K562 (cell line): ENCODE measurements at regions not wholly inside any gene's neighbourhood (a gene's known extent, or its start where the extent isn't known, plus 50 kb on each side); places are given as distances from the start of the nearest gene placed in this dataset.

Source experiments
- HNRNPK ChIP-seq: fragments of 200-400 bp; formaldehyde crosslinking; IDR thresholded peaks from one replicate; pipeline ENCODE4 v1.6.1; 2018; ENCODE audit warnings: mild to moderate bottlenecking, low read depth, low read length; ENCODE audit not compliant: poor library complexity, severe bottlenecking
- MTA1 ChIP-seq: fragments of 450-650 bp; IDR thresholded peaks from 2 replicates; pipeline ENCODE4 v1.6.1; 2017; ENCODE audit warnings: borderline replicate concordance
- RAD21 ChIP-seq, 2 experiments: fragments of 250-450 bp in 1 of 2; fragments of 450-650 bp in 1 of 2; sonication (Bioruptor Pico) in 1 of 2; formaldehyde crosslinking in 1 of 2; IDR thresholded peaks in 1 of 2; conservative IDR thresholded peaks in 1 of 2; 2 replicates each; pipeline versions ENCODE4 v1.4.0 to v1.8.0; 2020 to 2022; ENCODE audit warnings: mild to moderate bottlenecking in 2 of 2, moderate library complexity in 1 of 2
- SETDB1 ChIP-seq: IDR thresholded peaks from one replicate; pipeline ENCODE4 v1.6.1; 2012; ENCODE audit warnings: low read length, control low read depth, inconsistent platforms
- SNIP1 ChIP-seq: fragments of 450-650 bp; IDR thresholded peaks from 2 replicates; pipeline ENCODE4 v1.7.1; 2017; ENCODE audit warnings: low read depth, mild to moderate bottlenecking
- ZC3H4 ChIP-seq: sonication (generic); formaldehyde crosslinking; IDR thresholded peaks from 2 replicates; pipeline ENCODE4 v1.9.0; 2021; ENCODE audit warnings: missing genetic modification reagents, borderline replicate concordance
- ZNF347 ChIP-seq: fragments of 450-650 bp; formaldehyde crosslinking; IDR thresholded peaks from 2 replicates; pipeline ENCODE4 v1.4.0; 2020; ENCODE audit warnings: low read depth, mild to moderate bottlenecking, moderate library complexity
- ZNF696 ChIP-seq: fragments of 250-450 bp; sonication (Bioruptor Pico); conservative IDR thresholded peaks from 2 replicates; pipeline ENCODE4 v1.4.0; 2020; ENCODE audit warnings: mild to moderate bottlenecking, moderate library complexity
- TF ChIP-seq, protein P1 (sequence below): fragments of 250-450 bp; sonication (Bioruptor Pico); IDR thresholded peaks from 2 replicates; pipeline ENCODE4 v1.5.0; 2021
- TF ChIP-seq, protein P2 (sequence below): sonication (generic); formaldehyde crosslinking; IDR thresholded peaks from 2 replicates; pipeline ENCODE4 v1.8.0; 2022; ENCODE audit warnings: missing genetic modification reagents, mild to moderate bottlenecking, borderline replicate concordance
- TF ChIP-seq, protein P3 (sequence below), 2 experiments: fragments of 250-450 bp in 1 of 2; fragments of 450-650 bp in 1 of 2; sonication (Bioruptor Pico) in 1 of 2; IDR thresholded peaks; 2 replicates each; pipeline versions ENCODE4 v1.6.1 to v1.8.0; 2016 to 2021; ENCODE audit warnings: mild to moderate bottlenecking in 2 of 2, moderate library complexity in 2 of 2, missing compliant biosample characterization in 1 of 2, missing genetic modification characterization in 1 of 2
- TF ChIP-seq, protein P4 (sequence below): sonication (generic); formaldehyde crosslinking; IDR thresholded peaks from 2 replicates; pipeline ENCODE4 v1.8.0; 2023; ENCODE audit warnings: missing genetic modification reagents, mild to moderate bottlenecking, borderline replicate concordance
- TF ChIP-seq, protein P5 (sequence below): sonication (generic); formaldehyde crosslinking; IDR thresholded peaks from 2 replicates; pipeline ENCODE4 v1.8.1; 2022; ENCODE audit warnings: missing genetic modification reagents

DNA sequence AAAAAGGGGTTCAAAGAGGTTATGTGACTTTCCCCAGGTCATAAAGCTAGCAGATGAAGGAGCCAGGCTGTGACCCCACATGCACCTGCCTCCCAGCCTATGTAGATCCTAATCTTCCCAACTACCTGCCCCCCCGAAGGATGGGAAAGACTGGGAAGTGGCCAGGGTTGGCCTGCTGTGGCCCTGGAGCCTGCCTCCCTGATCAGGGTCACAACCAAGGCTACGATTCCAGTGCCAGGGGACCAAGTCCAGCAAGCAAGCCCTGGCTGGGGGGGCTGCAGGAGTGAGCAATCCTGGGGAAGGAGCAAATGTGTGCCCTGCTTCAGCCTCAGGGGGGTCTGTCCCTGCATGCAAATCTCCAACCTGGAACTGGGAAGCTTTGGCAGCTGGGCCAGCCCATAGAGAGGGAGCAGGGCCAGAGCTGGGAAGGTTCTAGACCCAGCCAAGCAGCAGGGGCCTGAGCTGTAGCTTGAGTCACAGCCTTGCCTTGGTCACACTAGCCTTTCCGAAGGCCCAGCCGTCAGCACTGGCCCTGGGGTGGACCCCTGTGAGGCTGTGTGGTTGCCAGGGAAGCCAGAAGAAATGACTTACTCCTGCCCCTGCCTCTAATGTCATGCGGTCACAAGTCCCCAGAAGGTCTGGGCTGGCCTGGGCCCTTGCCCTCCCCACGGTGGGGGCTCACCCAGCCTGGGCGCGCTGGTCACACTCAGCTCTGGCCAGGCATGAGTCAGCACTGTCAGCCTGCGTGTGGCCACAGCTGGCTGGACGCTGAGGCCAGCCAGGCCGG, 96.4 kb upstream of the ZMIZ1 start (continued):
- TF ChIP-seq MTA1 (no peak), ZNF696 (CRISPR knock-in tag) (no peak), SNIP1 (no peak), ZNF347 (CRISPR knock-in tag) (no peak), RAD21 (CRISPR knock-in tag; conservative IDR thresholded peaks at IDR 0.05 in 1 of 2, IDR thresholded peaks at IDR 0.05 in 1 of 2) (0 out of 4 replicates have a peak, but pooled peaks of 1 of the 2 experiments have one; percentile 9), HNRNPK (no peak), ZC3H4 (peak; percentile 72; the same call in 1 of the 2 replicates), SETDB1 (no peak)
- TF ChIP-seq, protein P1, sequence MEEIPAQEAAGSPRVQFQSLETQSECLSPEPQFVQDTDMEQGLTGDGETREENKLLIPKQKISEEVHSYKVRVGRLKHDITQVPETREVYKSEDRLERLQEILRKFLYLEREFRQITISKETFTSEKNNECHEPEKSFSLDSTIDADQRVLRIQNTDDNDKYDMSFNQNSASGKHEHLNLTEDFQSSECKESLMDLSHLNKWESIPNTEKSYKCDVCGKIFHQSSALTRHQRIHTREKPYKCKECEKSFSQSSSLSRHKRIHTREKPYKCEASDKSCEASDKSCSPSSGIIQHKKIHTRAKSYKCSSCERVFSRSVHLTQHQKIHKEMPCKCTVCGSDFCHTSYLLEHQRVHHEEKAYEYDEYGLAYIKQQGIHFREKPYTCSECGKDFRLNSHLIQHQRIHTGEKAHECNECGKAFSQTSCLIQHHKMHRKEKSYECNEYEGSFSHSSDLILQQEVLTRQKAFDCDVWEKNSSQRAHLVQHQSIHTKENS, result no peak
- TF ChIP-seq, protein P2, sequence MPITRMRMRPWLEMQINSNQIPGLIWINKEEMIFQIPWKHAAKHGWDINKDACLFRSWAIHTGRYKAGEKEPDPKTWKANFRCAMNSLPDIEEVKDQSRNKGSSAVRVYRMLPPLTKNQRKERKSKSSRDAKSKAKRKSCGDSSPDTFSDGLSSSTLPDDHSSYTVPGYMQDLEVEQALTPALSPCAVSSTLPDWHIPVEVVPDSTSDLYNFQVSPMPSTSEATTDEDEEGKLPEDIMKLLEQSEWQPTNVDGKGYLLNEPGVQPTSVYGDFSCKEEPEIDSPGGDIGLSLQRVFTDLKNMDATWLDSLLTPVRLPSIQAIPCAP (CRISPR knock-in tag), result no peak
- TF ChIP-seq, protein P3, sequence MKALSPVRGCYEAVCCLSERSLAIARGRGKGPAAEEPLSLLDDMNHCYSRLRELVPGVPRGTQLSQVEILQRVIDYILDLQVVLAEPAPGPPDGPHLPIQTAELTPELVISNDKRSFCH (CRISPR knock-in tag; IDR thresholded peaks at IDR 0.05), result no peak
- TF ChIP-seq, protein P3 (tag; IDR thresholded peaks at IDR 0.05), result 0 out of 2 replicates have a peak, but pooled peaks have one; percentile 40
- TF ChIP-seq, protein P4, sequence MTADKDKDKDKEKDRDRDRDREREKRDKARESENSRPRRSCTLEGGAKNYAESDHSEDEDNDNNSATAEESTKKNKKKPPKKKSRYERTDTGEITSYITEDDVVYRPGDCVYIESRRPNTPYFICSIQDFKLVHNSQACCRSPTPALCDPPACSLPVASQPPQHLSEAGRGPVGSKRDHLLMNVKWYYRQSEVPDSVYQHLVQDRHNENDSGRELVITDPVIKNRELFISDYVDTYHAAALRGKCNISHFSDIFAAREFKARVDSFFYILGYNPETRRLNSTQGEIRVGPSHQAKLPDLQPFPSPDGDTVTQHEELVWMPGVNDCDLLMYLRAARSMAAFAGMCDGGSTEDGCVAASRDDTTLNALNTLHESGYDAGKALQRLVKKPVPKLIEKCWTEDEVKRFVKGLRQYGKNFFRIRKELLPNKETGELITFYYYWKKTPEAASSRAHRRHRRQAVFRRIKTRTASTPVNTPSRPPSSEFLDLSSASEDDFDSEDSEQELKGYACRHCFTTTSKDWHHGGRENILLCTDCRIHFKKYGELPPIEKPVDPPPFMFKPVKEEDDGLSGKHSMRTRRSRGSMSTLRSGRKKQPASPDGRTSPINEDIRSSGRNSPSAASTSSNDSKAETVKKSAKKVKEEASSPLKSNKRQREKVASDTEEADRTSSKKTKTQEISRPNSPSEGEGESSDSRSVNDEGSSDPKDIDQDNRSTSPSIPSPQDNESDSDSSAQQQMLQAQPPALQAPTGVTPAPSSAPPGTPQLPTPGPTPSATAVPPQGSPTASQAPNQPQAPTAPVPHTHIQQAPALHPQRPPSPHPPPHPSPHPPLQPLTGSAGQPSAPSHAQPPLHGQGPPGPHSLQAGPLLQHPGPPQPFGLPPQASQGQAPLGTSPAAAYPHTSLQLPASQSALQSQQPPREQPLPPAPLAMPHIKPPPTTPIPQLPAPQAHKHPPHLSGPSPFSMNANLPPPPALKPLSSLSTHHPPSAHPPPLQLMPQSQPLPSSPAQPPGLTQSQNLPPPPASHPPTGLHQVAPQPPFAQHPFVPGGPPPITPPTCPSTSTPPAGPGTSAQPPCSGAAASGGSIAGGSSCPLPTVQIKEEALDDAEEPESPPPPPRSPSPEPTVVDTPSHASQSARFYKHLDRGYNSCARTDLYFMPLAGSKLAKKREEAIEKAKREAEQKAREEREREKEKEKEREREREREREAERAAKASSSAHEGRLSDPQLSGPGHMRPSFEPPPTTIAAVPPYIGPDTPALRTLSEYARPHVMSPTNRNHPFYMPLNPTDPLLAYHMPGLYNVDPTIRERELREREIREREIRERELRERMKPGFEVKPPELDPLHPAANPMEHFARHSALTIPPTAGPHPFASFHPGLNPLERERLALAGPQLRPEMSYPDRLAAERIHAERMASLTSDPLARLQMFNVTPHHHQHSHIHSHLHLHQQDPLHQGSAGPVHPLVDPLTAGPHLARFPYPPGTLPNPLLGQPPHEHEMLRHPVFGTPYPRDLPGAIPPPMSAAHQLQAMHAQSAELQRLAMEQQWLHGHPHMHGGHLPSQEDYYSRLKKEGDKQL (CRISPR knock-in tag), result no peak
- TF ChIP-seq, protein P5, sequence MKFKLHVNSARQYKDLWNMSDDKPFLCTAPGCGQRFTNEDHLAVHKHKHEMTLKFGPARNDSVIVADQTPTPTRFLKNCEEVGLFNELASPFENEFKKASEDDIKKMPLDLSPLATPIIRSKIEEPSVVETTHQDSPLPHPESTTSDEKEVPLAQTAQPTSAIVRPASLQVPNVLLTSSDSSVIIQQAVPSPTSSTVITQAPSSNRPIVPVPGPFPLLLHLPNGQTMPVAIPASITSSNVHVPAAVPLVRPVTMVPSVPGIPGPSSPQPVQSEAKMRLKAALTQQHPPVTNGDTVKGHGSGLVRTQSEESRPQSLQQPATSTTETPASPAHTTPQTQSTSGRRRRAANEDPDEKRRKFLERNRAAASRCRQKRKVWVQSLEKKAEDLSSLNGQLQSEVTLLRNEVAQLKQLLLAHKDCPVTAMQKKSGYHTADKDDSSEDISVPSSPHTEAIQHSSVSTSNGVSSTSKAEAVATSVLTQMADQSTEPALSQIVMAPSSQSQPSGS, result no peak
